SK-N-SH (cell line): ENCODE measurements at regions not wholly inside any gene's neighbourhood (a gene's known extent, or its start where the extent isn't known, plus 50 kb on each side); places are given as distances from the start of the nearest gene placed in this dataset.

Source experiments
- CTCF ChIA-PET: fragments of 300-600, 350-600 bp; formaldehyde crosslinking; extraction: SDS; loops from one replicate; lab custom pipeline; 2021; lab: Yijun Ruan, JAX
- POLR2A ChIA-PET: fragments of 350-600 bp; sonication (Branson Sonifier 250); formaldehyde crosslinking; extraction: SDS; loops from one replicate; lab custom pipeline; 2020; ENCODE audit warnings: antibody characterized with exemption, inconsistent platforms; lab: Yijun Ruan, JAX
- DNase-seq: peaks from one replicate; pipeline ENCODE4 v3.0.0; 2012
- H2AFZ ChIP-seq: fragments of 200-600 bp; sonication (generic); 2 replicates; pipeline ENCODE4 v1.8.1; 2016; ENCODE audit warnings: antibody characterized with exemption, mild to moderate bottlenecking, low read depth
- H3F3A ChIP-seq: fragments of 200-600 bp; sonication (generic); replicated peaks from 2 replicates; pipeline ENCODE3; 2016; ENCODE audit warnings: antibody characterized with exemption, mild to moderate bottlenecking; ENCODE audit not compliant: insufficient read depth
- H3K27ac ChIP-seq, 2 experiments: fragments of 200-500 bp in 1 of 2; fragments of 200-600 bp in 1 of 2; sonication (Bioruptor generic) in 1 of 2; sonication (generic), shearing (Covaris generic) in 1 of 2; 2 replicates each; pipeline versions ENCODE4 v1.5.1 to v1.6.1; 2014 to 2016; ENCODE audit warnings: low read depth in 2 of 2, inconsistent platforms in 1 of 2, low read length in 1 of 2, mild to moderate bottlenecking in 1 of 2, mixed read lengths in 1 of 2
- H3K27me3 ChIP-seq: fragments of 200-600 bp; sonication (generic), shearing (Covaris generic); 2 replicates; pipeline ENCODE4 v1.6.1; 2016; ENCODE audit warnings: mixed run types; ENCODE audit not compliant: insufficient read depth
- H3K36me3 ChIP-seq, 2 experiments: fragments of 200-500 bp in 1 of 2; fragments of 200-600 bp in 1 of 2; sonication (Bioruptor generic) in 1 of 2; sonication (generic) in 1 of 2; replicated peaks in 1 of 2; 2 replicates each; pipeline versions ENCODE3 to v1.5.1; 2014 to 2016; ENCODE audit warnings: low read length in 1 of 2, mild to moderate bottlenecking in 1 of 2; ENCODE audit not compliant: insufficient read depth in 2 of 2, control insufficient read depth in 1 of 2
- H3K4me1 ChIP-seq, 2 experiments: fragments of 200-500 bp in 1 of 2; fragments of 200-600 bp in 1 of 2; sonication (Bioruptor generic) in 1 of 2; sonication (generic), shearing (Covaris generic) in 1 of 2; 2 replicates each; pipeline versions ENCODE4 v1.5.1 to v1.6.1; 2014 to 2016; ENCODE audit warnings: low read depth in 1 of 2, low read length in 1 of 2, mixed run types in 1 of 2; ENCODE audit not compliant: insufficient read depth in 2 of 2, control insufficient read depth in 1 of 2
- H3K4me2 ChIP-seq: fragments of 200-600 bp; sonication (generic), shearing (Covaris generic); 2 replicates; pipeline ENCODE4 v1.6.1; 2017; ENCODE audit warnings: mixed run types
- H3K4me3 ChIP-seq, 2 experiments: fragments of 200-500 bp in 1 of 2; fragments of 200-600 bp in 1 of 2; sonication (Bioruptor generic) in 1 of 2; sonication (generic), shearing (Covaris generic) in 1 of 2; 2 replicates each; pipeline versions ENCODE4 v1.5.1 to v1.8.1; 2014 to 2016; ENCODE audit warnings: low read depth in 2 of 2, inconsistent platforms in 1 of 2, low read length in 1 of 2, mild to moderate bottlenecking in 1 of 2, mixed read lengths in 1 of 2, moderate library complexity in 1 of 2
- H3K79me2 ChIP-seq: fragments of 200-600 bp; sonication (generic); 2 replicates; pipeline ENCODE4 v1.8.1; 2017; ENCODE audit warnings: mild to moderate bottlenecking; ENCODE audit not compliant: insufficient read depth
- H3K9ac ChIP-seq: fragments of 200-600 bp; sonication (generic); 2 replicates; pipeline ENCODE4 v1.6.1; 2017; ENCODE audit warnings: mixed run types
- H3K9me2 ChIP-seq: fragments of 200-600 bp; sonication (generic); 2 replicates; pipeline ENCODE4 v1.6.1; 2017; ENCODE audit warnings: mixed run types
- H3K9me3 ChIP-seq: fragments of 200-600 bp; sonication (generic); 2 replicates; pipeline ENCODE4 v1.6.1; 2017; ENCODE audit warnings: mixed run types, mild to moderate bottlenecking, moderate library complexity
- H4K20me1 ChIP-seq: fragments of 200-600 bp; sonication (generic); 2 replicates; pipeline ENCODE4 v1.6.1; 2017; ENCODE audit warnings: mild to moderate bottlenecking, mixed run types; ENCODE audit not compliant: insufficient read depth
- CTCF ChIP-seq: fragments of 200-600 bp; sonication (generic); IDR thresholded peaks from 2 replicates; pipeline ENCODE4 v1.6.1; 2017; ENCODE audit warnings: antibody characterized with exemption, mild to moderate bottlenecking, moderate library complexity
- FOXJ3 ChIP-seq: sonication (generic); formaldehyde crosslinking; IDR thresholded peaks from 2 replicates; pipeline ENCODE4 v1.5.1; 2020; ENCODE audit warnings: mild to moderate bottlenecking, missing genetic modification reagents
- MEF2A ChIP-seq: IDR thresholded peaks from 2 replicates; pipeline ENCODE4 v1.4.0; 2012; ENCODE audit warnings: low read depth, borderline replicate concordance
- NFIC ChIP-seq: IDR thresholded peaks from 2 replicates; pipeline ENCODE4 v1.4.0; 2012; ENCODE audit warnings: borderline replicate concordance
- REST ChIP-seq: IDR thresholded peaks from 2 replicates; pipeline ENCODE4 v1.6.1; 2012; ENCODE audit warnings: mild to moderate bottlenecking, low read depth, low read length, moderate library complexity
- RFX5 ChIP-seq: IDR thresholded peaks from 2 replicates; pipeline ENCODE4 v1.6.1; 2012; ENCODE audit warnings: mild to moderate bottlenecking, improper control_type of control experiment, low read length
- TEAD4 ChIP-seq: IDR thresholded peaks from 2 replicates; pipeline ENCODE4 v1.4.0; 2012; ENCODE audit warnings: mild to moderate bottlenecking, borderline replicate concordance; ENCODE audit not compliant: insufficient read depth
- WGBS: methylation state at CpG from one replicate; pipeline ENCODE4 v1.1.6; 2017; ENCODE audit warnings: low lambda C conversion rate; 5-methylcytosine and 5-hydroxymethylcytosine counted together

- peaks cover 0 to 47% of the 10 kb centered on the region in 2 experiments; a peak in 2 of 4 replicates for H3K4me1 ChIP-seq
- no peaks in the 10 kb centered on the region for H3F3A ChIP-seq
- H3K36me3 ChIP-seq: no peaks in the 10 kb centered on the region
- no peak for DNase-seq
- H3K27me3 ChIP-seq: no peaks in the 10 kb centered on the region
- H3K27ac ChIP-seq: no peak overlapping the region
- 8% methylated on average over 1 of the region's 1 CpG for WGBS
- no peaks in the 10 kb centered on the region for H4K20me1 ChIP-seq
- ChIA-PET CTCF (no interaction called here), POLR2A (no interaction called here)
- TF ChIP-seq NFIC (no peak), CTCF (no peak), REST (no peak), FOXJ3 (no peak), TEAD4 (no peak)
- no peaks in the 10 kb centered on the region for H3K79me2 ChIP-seq
- no peak overlapping the region for H2AFZ ChIP-seq
- H3K9ac ChIP-seq: no peak overlapping the region
- H3K4me2 ChIP-seq: no peak overlapping the region
- no peaks in the 10 kb centered on the region for H3K9me2 ChIP-seq
- no peaks in the 10 kb centered on the region for H3K9me3 ChIP-seq
- no peak overlapping the region for H3K4me3 ChIP-seq
Measured at GRCh38 chr4:156517546-156517945, 454.1 kb downstream of the PDGFC start.

GRCh38 chr4:156516698-156517097 is 454.9 kb downstream of the PDGFC start:
- no peak for DNase-seq
- Histone ChIP-seq H3K79me2 (no peaks in the 10 kb centered on the region), H2AFZ (peak overlapping the region; percentile 16; the same call in 1 of the 2 replicates), H3K9me3 (no peaks in the 10 kb centered on the region), H3K27ac (no peak overlapping the region), H3K36me3 (no peaks in the 10 kb centered on the region), H3K27me3 (no peaks in the 10 kb centered on the region), H3F3A (no peaks in the 10 kb centered on the region), H4K20me1 (no peaks in the 10 kb centered on the region), H3K9ac (no peak overlapping the region), H3K4me3 (no peak overlapping the region), H3K9me2 (no peaks in the 10 kb centered on the region), H3K4me1 (peaks cover 0 to 50% of the 10 kb centered on the region in 2 experiments; a peak in 2 of 4 replicates), H3K4me2 (no peak overlapping the region)
- ChIA-PET CTCF (no interaction called here), POLR2A (no interaction called here)
- 78% methylated on average over 1 of the region's 1 CpG for WGBS
- TF ChIP-seq MEF2A (no peak), RFX5 (no peak)
